DOHH2 (cell line): ENCODE measurements at regions not wholly inside any gene's neighbourhood (a gene's known extent, or its start where the extent isn't known, plus 50 kb on each side); places are given as distances from the start of the nearest gene placed in this dataset.
A peak's percentile ranks its signal among the peaks of the same experiment; 100 is the strongest.

ENCODE experiments used
- H3F3A ChIP-seq: fragments of 200-600 bp; sonication (generic), shearing (Covaris generic); 2 replicates; pipeline ENCODE4 v1.6.0; 2016; ENCODE audit warnings: antibody characterized with exemption, mild to moderate bottlenecking; ENCODE audit not compliant: control insufficient read depth, insufficient read depth
- H3K27ac ChIP-seq: fragments of 200-600 bp; sonication (generic); 2 replicates; pipeline ENCODE4 v1.5.1; 2014; ENCODE audit warnings: low read depth, mild to moderate bottlenecking, low read length, moderate library complexity
- H3K27me3 ChIP-seq: fragments of 200-600 bp; sonication (generic); 2 replicates; pipeline ENCODE4 v1.6.1; 2014; ENCODE audit warnings: mild to moderate bottlenecking, low read length, mixed read lengths; ENCODE audit not compliant: control insufficient read depth
- H3K36me3 ChIP-seq: fragments of 200-600 bp; sonication (generic); 2 replicates; pipeline ENCODE4 v1.6.1; 2014; ENCODE audit warnings: mild to moderate bottlenecking, low read length, moderate library complexity, mixed read lengths; ENCODE audit not compliant: control insufficient read depth
- H3K4me1 ChIP-seq: fragments of 200-600 bp; sonication (generic); 2 replicates; pipeline ENCODE4 v1.6.1; 2014; ENCODE audit warnings: mild to moderate bottlenecking, low read length, mixed read lengths; ENCODE audit not compliant: control insufficient read depth
- H3K4me2 ChIP-seq: fragments of 200-600 bp; sonication (generic); 2 replicates; pipeline ENCODE4 v1.6.0; 2014; ENCODE audit warnings: mild to moderate bottlenecking, low read length, moderate library complexity
- H3K4me3 ChIP-seq: fragments of 200-600 bp; sonication (generic); 2 replicates; pipeline ENCODE4 v1.5.1; 2014; ENCODE audit warnings: mild to moderate bottlenecking, low read length, mixed read lengths
- H3K79me2 ChIP-seq: fragments of 200-600 bp; sonication (generic); 2 replicates; pipeline ENCODE4 v1.6.1; 2014; ENCODE audit warnings: mild to moderate bottlenecking, low read length, mixed read lengths; ENCODE audit not compliant: control insufficient read depth
- H3K9me2 ChIP-seq: fragments of 200-600 bp; sonication (generic); replicated peaks from 2 replicates; pipeline ENCODE4 v1.6.1; 2014; ENCODE audit warnings: mild to moderate bottlenecking, low read length, mixed read lengths; ENCODE audit not compliant: control insufficient read depth
- H3K9me3 ChIP-seq: fragments of 200-600 bp; sonication (generic); 2 replicates; pipeline ENCODE4 v1.6.1; 2014; ENCODE audit warnings: antibody characterized with exemption, low read length, mixed read lengths; ENCODE audit not compliant: control insufficient read depth, insufficient read depth
- H4K20me1 ChIP-seq: fragments of 200-600 bp; sonication (generic); 2 replicates; pipeline ENCODE4 v1.6.0; 2014; ENCODE audit warnings: low read depth, mild to moderate bottlenecking, antibody characterized with exemption, low read length, moderate library complexity; ENCODE audit not compliant: control insufficient read depth, insufficient read depth
- EZH2phosphoT487 ChIP-seq: fragments of 200-600 bp; sonication (generic); IDR thresholded peaks from 2 replicates; pipeline ENCODE4 v1.6.1; 2017; ENCODE audit warnings: borderline replicate concordance, mild to moderate bottlenecking, antibody characterized with exemption, low read length, moderate library complexity, mixed read lengths
- TF ChIP-seq, protein P1 (sequence below): fragments of 200-600 bp; sonication (generic); IDR thresholded peaks from one replicate; pipeline ENCODE4 v1.5.1; 2014; ENCODE audit warnings: antibody characterized with exemption, mild to moderate bottlenecking, low read depth, low read length; ENCODE audit not compliant: poor library complexity, severe bottlenecking

DNA sequence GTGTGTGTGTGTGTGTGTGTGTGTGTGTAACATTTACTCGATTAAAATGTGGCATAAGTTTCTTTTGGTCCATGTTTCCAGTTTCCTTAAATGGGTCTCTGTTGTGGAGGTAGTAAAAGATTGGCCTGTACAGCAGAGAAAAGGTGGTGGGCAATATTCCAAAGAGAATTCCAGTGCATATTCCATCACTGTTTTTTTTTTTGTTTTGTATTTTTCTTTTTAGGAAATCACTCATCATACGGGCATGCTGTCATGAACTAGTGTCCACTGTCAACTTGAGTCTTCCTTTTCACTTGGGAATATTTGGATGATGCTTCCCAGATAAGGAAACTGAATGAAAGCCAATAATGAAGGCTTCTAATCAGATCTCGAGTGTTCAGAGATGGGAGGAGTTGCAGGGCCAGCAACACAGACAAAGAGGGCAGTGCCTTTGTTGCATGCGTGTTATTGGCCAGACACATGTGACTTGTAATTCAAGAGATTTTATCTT is 95.2 kb upstream of the PDGFD start:
- TF ChIP-seq EZH2phosphoT487: no peak
- TF ChIP-seq, protein P1, sequence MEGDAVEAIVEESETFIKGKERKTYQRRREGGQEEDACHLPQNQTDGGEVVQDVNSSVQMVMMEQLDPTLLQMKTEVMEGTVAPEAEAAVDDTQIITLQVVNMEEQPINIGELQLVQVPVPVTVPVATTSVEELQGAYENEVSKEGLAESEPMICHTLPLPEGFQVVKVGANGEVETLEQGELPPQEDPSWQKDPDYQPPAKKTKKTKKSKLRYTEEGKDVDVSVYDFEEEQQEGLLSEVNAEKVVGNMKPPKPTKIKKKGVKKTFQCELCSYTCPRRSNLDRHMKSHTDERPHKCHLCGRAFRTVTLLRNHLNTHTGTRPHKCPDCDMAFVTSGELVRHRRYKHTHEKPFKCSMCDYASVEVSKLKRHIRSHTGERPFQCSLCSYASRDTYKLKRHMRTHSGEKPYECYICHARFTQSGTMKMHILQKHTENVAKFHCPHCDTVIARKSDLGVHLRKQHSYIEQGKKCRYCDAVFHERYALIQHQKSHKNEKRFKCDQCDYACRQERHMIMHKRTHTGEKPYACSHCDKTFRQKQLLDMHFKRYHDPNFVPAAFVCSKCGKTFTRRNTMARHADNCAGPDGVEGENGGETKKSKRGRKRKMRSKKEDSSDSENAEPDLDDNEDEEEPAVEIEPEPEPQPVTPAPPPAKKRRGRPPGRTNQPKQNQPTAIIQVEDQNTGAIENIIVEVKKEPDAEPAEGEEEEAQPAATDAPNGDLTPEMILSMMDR: no peak
- H4K20me1 ChIP-seq: no peaks in the 10 kb centered on the region
- H3K4me1 ChIP-seq: peaks cover 3% of the 10 kb centered on the region; the same call in 1 of the 2 replicates
- no peaks in the 10 kb centered on the region for H3F3A ChIP-seq
- no peaks in the 10 kb centered on the region for H3K36me3 ChIP-seq
- H3K27ac ChIP-seq: no peak overlapping the region
- H3K4me2 ChIP-seq: no peak overlapping the region
- H3K27me3 ChIP-seq: no peaks in the 10 kb centered on the region
- no peaks in the 10 kb centered on the region for H3K79me2 ChIP-seq
- H3K9me2 ChIP-seq: no peaks in the 10 kb centered on the region
- H3K4me3 ChIP-seq: no peak overlapping the region
- no peaks in the 10 kb centered on the region for H3K9me3 ChIP-seq

DNA sequence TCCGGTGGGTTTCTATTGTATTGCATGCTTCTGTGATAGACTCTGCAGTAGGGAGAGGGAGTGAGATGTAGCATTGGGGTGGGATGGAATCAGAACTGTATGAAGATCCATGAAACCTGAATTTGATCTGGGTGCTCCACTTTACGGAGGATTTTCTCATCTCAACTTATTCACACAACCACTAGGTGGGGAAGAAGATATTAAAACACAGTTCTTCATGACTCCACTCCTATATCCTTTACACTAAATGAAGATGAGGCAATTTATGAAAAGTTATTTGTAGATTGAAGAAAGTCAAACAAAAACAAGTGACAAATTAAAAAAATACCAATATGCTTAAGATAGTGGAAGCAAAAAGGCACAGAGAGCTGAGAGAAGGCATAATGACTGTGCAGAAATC is 92.6 kb upstream of the PDGFD start:
- no peaks in the 10 kb centered on the region for H3K79me2 ChIP-seq

DNA sequence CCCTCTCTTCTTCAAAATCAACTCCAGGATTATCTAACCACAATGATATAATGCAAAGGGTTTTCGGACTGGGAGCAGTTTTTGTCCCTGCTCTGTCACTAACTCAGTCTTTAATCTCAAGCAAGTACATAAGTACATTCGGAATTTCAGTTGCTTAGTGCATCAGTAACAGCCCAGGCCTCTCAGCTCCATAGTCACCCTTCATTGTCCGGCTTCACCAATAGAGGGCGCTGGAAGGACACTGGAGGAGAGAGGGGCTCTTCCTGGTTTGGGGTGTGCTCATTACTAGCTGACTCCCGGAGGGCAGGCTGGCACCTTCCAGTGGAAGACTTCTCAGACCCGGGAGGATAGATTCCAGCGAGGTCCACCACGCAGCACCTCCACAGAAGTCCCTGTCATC is 90.4 kb upstream of the PDGFD start:
- no peaks in the 10 kb centered on the region for H3F3A ChIP-seq
- H3K4me2 ChIP-seq: no peak overlapping the region
- no peaks in the 10 kb centered on the region for H4K20me1 ChIP-seq
- H3K36me3 ChIP-seq: no peaks in the 10 kb centered on the region
- peaks cover 3% of the 10 kb centered on the region; the same call in 1 of the 2 replicates for H3K4me1 ChIP-seq
- H3K79me2 ChIP-seq: no peaks in the 10 kb centered on the region
- H3K4me3 ChIP-seq: no peak overlapping the region
- H3K27ac ChIP-seq: no peak overlapping the region
- H3K9me3 ChIP-seq: no peaks in the 10 kb centered on the region
- no peaks in the 10 kb centered on the region for H3K27me3 ChIP-seq
- no peak for TF ChIP-seq EZH2phosphoT487
- TF ChIP-seq, protein P1: peak; percentile 85
- H3K9me2 ChIP-seq: no peaks in the 10 kb centered on the region

More for the DNA sequence above, 92.6 kb upstream of the PDGFD start:
- H3K4me2 ChIP-seq: no peak overlapping the region
- H3K9me2 ChIP-seq: no peaks in the 10 kb centered on the region
- H3K9me3 ChIP-seq: no peaks in the 10 kb centered on the region
- no peaks in the 10 kb centered on the region for H3F3A ChIP-seq
- H3K36me3 ChIP-seq: no peaks in the 10 kb centered on the region
- peaks cover 3% of the 10 kb centered on the region; the same call in 1 of the 2 replicates for H3K4me1 ChIP-seq
- H3K4me3 ChIP-seq: no peak overlapping the region
- H3K27ac ChIP-seq: no peak overlapping the region
- H4K20me1 ChIP-seq: no peaks in the 10 kb centered on the region
- TF ChIP-seq, protein P1: peak; percentile 25
- TF ChIP-seq EZH2phosphoT487: no peak
- no peaks in the 10 kb centered on the region for H3K27me3 ChIP-seq

DNA sequence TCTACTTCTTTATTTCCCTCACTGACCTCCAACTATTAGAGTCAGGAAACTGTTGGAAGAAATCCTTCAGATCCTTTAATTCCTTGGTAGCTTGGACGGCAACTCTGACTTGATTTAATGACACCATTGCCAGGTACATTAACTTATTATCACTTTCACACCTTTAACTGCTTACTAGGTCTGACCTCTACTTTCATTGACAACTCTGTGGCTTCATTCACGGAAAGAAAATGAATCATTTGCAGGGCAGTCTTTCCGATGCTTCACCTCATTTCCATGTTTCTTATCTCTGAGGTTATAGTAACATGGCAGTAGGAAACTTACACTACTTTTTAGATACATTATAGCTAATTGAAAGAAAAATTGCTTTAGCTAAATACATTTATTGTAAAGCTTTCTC is 82.6 kb upstream of the PDGFD start:
- H3K36me3 ChIP-seq: no peaks in the 10 kb centered on the region
- H3K4me2 ChIP-seq: no peak overlapping the region
- H3K27ac ChIP-seq: no peak overlapping the region
- no peaks in the 10 kb centered on the region for H3K27me3 ChIP-seq
- no peak for TF ChIP-seq EZH2phosphoT487
- TF ChIP-seq, protein P1: no peak
- no peaks in the 10 kb centered on the region for H4K20me1 ChIP-seq
- H3K9me3 ChIP-seq: no peaks in the 10 kb centered on the region
- H3F3A ChIP-seq: no peaks in the 10 kb centered on the region
- H3K9me2 ChIP-seq: no peaks in the 10 kb centered on the region; the same call in 1 of the 2 replicates
- H3K4me1 ChIP-seq: no peaks in the 10 kb centered on the region
- no peak overlapping the region for H3K4me3 ChIP-seq
- no peaks in the 10 kb centered on the region for H3K79me2 ChIP-seq
